Hepatocyte (in vitro differentiated cells): ENCODE measurements at regions not wholly inside any gene's neighbourhood (a gene's known extent, or its start where the extent isn't known, plus 50 kb on each side); places are given as distances from the start of the nearest gene placed in this dataset.

Experiments used
- CTCF ChIP-seq: fragments of 200-600 bp; sonication (generic); IDR thresholded peaks from 2 replicates; pipeline ENCODE4 v1.5.1; 2016; ENCODE audit warnings: antibody characterized with exemption, mild to moderate bottlenecking; ENCODE audit not compliant: poor library complexity
- EZH2 ChIP-seq: fragments of 200-600 bp; sonication (generic); IDR thresholded peaks from 2 replicates; pipeline ENCODE4 v1.6.1; 2016; ENCODE audit warnings: antibody characterized with exemption, mild to moderate bottlenecking, borderline replicate concordance

GRCh38 chr7:83820641-83821040, 171.7 kb upstream of the SEMA3E start:
- TF ChIP-seq CTCF (no peak), EZH2 (no peak)
